DOHH2 (cell line): ENCODE measurements at regions not wholly inside any gene's neighbourhood (a gene's known extent, or its start where the extent isn't known, plus 50 kb on each side); places are given as distances from the start of the nearest gene placed in this dataset.
"Not testable (repeated sequence)": the region's sequence is repeated elsewhere in the genome, so short reads cannot be mapped to it uniquely, and the experiment has no call there.

Experiments
- EZH2phosphoT487 ChIP-seq: fragments of 200-600 bp; sonication (generic); IDR thresholded peaks from 2 replicates; pipeline ENCODE4 v1.6.1; 2017; ENCODE audit warnings: borderline replicate concordance, mild to moderate bottlenecking, antibody characterized with exemption, low read length, moderate library complexity, mixed read lengths
- TF ChIP-seq, protein P1 (sequence below): fragments of 200-600 bp; sonication (generic); IDR thresholded peaks from one replicate; pipeline ENCODE4 v1.5.1; 2014; ENCODE audit warnings: antibody characterized with exemption, mild to moderate bottlenecking, low read depth, low read length; ENCODE audit not compliant: poor library complexity, severe bottlenecking

DNA sequence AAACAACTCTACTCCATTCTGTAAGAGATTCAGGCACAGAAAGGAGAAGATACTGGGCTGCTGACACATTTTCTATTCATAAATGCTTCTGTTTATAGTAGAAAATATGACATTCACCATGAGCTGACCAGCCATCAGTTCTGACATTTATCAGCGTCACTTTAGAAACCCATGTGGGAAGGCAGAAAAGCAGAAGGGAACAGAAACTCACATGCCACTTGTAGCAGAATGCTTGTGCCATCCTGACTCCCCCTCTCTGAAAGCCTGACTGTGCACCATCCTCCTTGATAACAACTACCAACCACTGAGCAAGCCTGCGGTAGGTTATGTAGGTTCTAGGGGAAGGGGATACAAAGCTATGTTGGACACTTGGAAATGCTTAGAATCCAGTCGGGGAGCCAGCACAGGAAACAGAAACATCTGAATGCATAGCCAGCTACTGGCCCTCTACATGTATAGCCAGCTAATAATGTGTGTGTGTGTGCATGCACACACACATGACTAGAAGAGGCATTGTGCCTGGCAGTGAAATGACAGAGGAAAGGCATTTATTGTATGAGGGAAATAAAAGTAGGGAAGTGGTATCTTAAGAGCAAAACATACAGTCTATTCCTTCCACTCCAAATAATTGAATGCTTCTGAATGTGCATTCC is 104.3 kb downstream of the SPDYE17 start:
- TF ChIP-seq, protein P1, sequence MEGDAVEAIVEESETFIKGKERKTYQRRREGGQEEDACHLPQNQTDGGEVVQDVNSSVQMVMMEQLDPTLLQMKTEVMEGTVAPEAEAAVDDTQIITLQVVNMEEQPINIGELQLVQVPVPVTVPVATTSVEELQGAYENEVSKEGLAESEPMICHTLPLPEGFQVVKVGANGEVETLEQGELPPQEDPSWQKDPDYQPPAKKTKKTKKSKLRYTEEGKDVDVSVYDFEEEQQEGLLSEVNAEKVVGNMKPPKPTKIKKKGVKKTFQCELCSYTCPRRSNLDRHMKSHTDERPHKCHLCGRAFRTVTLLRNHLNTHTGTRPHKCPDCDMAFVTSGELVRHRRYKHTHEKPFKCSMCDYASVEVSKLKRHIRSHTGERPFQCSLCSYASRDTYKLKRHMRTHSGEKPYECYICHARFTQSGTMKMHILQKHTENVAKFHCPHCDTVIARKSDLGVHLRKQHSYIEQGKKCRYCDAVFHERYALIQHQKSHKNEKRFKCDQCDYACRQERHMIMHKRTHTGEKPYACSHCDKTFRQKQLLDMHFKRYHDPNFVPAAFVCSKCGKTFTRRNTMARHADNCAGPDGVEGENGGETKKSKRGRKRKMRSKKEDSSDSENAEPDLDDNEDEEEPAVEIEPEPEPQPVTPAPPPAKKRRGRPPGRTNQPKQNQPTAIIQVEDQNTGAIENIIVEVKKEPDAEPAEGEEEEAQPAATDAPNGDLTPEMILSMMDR = not testable (repeated sequence)
- TF ChIP-seq EZH2phosphoT487 = not testable (repeated sequence)
